GM21390 (cell line): ENCODE measurements at regions not wholly inside any gene's neighbourhood (a gene's known extent, or its start where the extent isn't known, plus 50 kb on each side); places are given as distances from the start of the nearest gene placed in this dataset.
"Not testable (repeated sequence)": the region's sequence is repeated elsewhere in the genome, so short reads cannot be mapped to it uniquely, and the experiment has no call there.

Source experiments
- ATAC-seq: cut with Tn5 transposase; IDR thresholded peaks from one replicate; pipeline ENCODE4 v1.9.1; 2021; ENCODE audit not compliant: unreplicated experiment

DNA sequence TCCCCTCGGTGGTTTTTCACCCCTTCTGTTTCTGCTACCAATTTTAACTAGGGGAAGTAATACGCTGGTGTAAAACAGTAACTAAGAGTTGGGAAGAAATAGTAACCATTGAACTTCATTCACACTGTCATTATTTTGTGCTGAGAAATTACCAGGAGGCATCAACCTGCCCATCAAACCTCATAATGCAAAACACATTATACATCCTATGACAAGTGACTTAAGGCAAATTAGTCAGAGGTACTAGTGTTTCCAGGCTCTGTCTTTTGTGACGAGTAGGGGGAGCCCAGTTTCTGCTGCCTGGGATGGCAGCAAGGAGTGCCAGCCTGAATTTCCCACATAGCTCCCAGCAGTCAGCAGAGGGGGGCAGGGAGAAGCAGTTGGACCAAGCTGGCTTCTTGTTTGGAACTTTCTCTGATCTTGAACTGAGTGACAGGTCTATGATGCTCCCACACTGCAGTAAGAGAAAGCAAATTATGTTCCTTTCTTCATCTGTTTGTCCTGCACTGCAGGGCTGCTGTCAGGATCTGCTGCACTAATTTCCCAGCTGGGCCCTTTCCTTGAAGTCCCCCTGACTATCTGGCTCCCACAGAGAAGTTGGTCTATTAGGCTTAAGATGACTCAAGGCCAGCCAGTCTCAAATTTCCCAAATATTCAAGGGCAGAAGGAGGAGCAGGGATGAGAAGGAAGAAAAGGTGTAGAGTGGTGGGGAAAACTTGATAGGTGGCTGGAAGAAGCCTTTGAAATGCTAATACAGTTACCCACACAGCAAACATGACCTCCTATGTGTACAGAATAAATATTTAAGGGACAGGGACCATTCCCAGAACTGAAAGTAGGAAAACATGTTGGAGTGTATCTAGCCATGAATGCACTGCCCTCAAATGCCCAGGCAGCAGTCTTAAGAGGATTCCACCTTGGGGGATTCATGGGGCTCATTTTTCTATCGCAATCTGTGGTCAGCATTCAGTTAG, 322.8 kb downstream of the SEC16B start:
- no peak for ATAC-seq

DNA sequence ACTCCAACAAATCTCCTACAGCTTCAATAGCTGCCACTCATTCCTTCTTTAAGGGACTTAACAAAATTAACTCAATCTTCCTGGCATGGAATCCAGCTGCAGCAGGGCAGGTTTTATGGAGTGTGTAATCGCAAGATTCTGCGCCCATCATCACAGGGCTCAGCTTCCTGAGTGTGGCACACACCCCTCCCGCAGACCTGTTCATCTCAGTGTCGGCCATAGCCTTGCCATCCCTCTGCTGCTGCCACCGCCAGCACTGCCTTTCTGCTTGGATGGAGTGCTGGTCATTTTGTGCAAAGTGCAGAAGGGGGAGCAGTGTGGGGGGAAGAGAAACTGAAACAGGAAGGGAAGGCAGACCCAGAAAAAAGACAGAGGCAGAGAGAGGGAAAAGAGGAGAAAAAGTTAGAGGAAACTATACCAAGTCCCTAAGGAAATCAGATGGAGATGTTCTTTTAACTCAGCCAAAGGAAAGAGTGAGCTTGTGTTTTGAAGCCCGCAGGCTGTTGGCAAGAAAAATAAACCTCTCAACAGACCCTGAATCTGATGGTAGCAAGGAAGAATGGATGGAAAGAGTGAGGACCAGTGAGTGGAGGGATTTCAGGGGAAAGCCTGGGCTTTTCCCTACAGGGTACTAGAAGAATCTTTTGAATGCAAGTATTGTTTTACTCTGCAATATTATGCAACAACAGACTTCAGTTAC, 324.2 kb downstream of the SEC16B start:
- ATAC-seq = no peak

DNA sequence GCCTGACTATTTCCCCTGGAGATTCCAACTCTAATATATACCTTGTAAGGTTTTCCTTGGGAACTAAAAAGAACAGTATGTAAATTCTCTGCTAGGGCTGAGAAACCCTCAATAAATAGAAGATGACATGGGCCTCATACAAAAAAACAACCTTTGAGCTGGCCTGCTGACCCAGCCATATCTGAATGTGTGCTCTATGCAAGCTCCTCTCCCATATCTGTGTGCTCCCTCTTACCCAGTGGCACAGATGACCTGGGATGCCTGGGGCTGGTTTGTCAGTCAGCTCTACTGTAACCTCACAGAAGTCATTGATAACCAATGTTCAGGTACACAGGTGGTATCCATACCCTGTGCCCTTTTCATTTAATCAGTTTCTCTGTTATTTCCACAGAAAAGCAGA, 329.2 kb downstream of the SEC16B start:
- ATAC-seq = no peak

DNA sequence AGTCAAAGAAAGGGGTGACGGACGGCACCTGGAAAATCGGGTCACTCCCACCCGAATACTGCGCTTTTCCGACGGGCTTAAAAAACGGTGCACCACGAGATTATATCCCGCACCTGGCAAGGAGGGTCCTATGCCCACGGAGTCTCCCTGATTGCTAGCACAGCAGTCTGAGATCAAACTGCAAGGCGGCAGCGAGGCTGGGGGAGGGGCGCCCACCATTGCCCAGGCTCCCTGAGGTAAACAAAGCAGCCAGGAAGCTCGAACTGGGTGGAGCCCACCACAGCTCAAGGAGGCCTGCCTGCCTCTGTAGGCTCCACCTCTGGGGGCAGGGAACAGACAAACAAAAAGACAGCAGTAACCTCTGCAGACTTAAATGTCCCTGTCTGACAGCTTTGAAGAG, 335.7 kb downstream of the SEC16B start:
- not testable (repeated sequence) for ATAC-seq

DNA sequence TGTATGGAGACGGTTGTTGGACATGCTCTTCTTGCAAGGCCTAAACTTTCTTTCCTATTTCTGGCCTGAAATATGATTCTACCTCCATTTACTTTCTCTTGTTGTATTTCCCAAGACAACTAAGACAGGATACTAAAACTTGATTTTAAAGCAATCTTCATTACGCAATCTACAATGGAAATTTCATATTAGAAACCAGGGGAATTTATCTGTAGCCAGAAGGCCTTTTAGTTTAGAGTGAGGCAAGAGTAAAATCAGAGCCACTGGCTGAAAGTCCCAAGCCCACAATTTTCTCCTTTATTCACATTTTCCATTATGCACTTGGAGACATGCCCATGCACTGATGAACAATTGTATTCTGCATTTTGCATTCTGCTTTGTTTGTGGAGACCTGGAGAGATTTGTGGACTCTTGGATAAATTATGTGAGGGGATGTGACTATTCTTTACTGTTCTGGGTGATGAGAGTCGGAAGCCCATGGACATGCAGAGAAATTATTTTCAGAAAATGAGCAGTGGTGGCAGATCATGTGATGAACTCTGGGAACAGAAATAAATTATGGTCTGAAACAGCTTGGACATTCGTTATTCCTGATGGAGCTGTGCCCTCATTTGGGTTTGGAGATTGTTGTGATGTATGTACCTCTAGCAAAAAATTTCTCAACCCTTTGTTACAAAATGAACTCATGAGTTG, 336.8 kb downstream of the SEC16B start:
- no peak for ATAC-seq

DNA sequence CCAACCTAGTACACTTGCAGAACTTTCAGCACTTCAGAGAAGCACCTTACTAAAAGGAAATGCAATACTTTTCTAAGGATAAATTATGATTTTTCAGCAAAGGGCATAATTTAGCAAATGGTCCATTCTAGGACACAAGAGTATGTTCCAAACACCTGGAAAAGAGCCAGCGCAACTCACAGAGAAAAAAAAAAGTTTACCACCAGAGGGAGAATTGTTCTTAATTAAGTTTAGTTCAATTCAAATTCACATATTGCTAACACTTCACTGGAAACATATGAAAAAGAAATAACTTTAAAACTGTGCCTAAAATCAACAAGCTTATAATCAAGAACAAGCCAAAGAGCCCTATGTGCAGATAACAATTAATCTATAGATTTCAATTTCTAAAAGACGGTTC, 338.1 kb downstream of the SEC16B start:
- ATAC-seq = no peak

DNA sequence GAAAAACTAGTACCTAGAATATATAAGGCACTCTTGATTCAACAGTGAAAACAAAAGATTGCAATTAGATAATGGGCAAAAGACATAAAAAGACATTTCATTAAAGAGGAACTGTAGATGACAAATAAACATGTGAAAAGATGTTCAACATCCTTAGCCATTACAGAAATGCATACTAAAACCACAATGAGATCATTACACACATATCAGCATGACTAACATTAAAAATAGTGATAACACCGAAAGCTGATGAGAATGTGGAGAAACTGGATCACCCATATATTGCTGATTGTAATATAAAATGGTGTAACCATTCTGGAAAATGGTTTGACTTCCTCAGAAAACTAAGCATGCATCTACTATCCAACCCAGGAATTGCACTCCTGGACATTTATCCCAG, 340.3 kb downstream of the SEC16B start:
- ATAC-seq = no peak

DNA sequence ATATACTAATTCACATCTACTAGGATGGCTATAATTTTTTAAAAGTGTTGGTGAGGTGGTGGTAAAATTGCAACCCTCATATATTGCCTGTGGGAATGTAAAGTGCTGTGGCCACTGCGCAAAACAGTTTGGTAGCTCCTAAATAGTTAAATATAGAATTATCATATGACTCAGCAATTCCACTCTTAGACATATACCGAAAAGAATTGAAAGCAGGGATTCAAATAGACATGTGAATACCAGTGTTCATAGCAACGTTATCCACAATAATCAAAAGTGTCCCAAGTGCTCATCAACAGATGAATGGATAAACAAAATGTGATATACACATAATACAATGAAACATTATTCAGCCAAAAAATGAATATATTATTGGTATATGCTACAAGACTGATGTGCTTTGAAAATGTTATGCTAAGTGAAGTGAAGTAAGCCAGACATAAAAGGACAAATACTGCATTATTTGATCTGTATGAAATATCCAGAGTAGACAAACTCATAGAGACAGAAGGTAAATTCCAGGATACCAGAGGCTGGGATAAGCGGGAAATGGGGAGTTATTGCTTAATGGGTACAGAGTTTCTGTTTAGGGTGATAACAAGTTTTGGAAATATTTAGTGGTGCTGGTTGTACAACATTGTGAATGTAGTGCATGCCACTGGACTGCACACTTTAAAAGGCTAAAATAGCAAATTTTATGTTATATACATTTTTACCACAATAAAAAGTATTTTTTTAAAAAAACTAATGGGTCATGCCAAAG, 342.5 kb downstream of the SEC16B start:
- no peak for ATAC-seq

DNA sequence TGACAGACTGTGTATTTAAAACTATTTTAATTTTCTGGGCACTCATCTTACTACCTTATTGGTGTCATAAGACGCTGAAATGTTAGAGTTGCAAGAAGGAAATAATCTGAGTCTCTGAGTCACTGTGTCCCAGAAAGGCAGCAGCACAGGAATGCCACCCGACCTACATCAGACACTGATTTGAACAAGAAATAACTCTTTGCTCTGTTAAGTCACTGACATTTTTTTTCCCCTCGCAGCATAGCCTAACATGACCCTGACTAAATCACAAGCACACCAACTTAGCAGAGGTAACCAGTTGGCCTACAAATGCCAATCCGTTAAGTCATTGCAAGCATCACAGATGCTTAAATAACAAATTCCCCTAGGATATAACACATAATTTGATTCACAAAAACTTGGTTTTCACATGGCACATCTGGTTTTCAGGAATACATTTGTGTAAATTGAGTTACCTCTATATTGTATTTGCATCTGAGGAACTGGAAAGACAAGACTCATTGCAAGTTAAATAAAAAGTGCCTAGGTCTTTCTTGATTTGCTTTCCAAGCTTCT, 349.1 kb downstream of the SEC16B start:
- ATAC-seq = no peak

DNA sequence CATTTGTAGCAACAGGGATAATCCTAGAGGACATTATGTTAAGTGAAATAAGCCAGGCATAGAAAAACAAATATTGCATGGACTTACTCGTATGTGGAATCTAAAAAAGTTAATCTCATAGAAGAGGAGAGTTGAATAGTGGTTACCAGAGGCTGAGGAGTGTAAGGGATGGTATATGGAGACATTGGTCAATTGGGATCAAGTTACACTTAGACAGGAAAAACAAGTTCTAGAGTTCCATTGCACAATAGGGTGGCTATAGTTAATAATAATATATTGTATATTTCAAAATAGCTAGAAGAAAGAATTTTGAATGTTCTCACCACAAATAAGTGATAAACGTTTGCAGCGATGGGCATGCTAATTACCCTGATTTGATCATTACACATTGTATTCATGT, 354.6 kb downstream of the SEC16B start:
- ATAC-seq = no peak

DNA sequence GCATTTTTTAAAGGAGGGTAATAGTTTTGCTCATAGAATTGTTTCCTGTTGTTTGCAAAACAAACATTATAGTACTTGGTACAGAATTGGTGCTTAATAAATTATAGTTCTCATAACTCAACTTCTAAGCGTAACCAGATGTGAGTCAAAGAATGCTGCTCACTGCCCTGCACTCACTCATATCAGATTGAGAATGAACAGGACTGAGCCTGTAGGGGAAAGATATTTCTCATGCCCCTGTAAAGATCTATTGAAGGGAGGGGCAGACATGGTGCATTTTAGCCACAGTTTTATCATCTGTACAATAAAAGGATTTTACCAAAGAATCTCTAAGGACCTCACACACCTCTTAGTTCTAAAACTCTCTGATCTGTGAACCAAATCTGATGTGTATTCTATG, 358.5 kb downstream of the SEC16B start:
- ATAC-seq = no peak

DNA sequence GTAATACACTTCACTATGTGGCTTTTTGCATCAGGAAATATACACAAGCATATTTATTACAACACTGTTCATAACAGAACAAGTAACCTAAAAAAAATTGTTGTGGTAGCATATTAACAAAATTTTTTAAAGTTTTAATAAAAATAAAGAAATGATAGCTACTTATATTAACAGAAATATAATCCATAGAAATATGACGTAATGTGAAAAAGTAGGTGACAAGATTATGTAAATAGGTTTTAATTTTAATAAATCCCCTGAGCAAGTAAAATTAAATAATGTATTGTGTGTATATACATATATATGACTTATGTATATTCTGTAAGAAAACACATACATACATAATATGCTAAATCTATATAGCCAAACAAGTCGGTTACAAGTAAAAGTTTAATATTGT, 359.9 kb downstream of the SEC16B start:
- no peak for ATAC-seq

DNA sequence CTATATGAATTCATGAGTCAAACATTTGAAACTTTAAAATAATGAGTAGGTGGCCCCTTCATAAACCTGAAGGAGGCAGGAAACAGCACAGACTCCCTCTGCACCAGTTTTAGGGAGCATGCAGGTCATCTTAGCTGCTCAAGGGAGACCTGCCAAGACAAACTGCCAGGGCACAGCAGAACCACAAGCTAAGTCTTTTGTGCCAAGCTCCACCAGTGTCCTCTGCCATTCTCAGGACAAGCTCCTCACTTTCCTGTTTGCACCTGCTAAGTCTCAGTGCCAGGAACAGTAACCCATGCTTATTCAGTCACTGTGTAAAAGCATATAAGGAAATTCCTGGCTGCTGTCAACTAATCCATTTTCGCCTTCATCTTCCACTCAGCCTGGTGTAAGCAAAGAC, 368.9 kb downstream of the SEC16B start:
- no peak for ATAC-seq

DNA sequence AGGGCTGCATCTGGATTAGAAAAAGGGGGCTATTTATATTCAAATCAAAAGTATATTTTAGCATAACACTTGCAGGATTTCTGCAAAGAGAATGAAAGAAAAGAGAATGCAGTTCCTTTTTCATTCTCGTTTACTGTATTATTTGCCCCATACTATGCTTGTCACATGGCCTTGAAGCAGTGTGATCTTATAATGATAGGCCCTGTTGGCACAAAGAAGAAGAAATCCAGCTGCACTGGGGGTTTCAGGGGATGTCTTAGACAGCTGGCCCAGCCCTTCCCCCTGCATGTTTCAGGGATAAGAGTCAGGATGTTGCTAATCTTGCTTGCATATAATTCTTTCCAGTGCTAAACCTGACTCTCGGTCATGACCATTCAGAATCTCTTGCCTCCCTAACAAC, 369.5 kb downstream of the SEC16B start:
- ATAC-seq = no peak

DNA sequence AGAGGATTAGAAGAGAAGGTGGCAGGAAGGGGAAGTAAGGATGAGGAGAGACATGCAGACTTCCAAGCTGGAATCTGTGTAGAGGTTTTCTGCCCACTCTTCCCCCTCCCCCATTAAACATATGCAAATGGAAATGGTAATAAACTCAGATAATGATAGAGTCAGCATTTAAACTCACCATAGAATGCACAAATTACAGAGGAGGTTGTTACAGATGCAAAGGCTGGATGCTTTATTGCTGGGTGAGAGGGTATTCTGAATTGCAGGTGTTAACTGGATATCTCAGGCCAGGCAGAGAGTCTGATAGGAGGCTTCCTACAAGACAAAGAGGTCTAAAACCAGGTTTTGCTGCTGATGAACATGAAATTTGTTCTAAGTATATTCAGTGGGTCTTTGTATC, 372.5 kb downstream of the SEC16B start:
- no peak for ATAC-seq

DNA sequence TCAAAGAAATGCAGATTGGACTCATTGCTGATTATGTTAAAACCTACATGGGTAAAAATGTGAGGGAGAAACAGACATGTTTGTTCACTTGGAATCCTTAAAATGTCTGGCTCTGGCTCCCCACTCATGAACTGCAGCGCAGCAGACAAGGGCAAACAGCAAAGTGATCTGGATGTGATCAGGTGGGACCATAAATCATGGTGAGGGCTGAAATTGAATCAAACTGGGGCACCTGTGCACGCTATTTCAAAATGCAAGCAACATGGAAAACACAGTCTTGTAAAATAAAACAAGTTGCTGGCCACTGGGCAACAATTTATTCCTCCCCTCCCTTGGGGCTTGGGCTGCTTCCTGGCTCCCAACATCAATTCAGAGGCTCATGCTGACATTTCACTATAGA, 373.4 kb downstream of the SEC16B start:
- ATAC-seq = no peak

DNA sequence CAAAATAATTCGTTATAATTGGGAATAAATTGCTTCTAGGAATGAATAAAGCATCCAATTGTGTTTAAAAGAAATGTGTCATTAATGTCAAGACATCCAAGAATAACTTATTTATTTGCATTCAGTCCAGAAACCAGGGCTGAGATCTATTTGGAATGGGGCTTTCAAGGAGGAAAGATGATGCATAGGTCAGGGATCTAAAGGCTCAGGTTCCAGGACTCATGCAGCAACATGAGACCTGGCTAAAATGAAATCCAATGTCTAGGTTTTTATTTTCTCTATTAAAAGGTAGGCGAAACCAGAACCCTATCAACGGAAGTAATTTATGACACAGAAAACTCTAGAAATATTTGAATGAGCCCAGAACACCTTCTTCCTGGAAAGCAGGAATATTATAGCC, 376.8 kb downstream of the SEC16B start:
- ATAC-seq = no peak

DNA sequence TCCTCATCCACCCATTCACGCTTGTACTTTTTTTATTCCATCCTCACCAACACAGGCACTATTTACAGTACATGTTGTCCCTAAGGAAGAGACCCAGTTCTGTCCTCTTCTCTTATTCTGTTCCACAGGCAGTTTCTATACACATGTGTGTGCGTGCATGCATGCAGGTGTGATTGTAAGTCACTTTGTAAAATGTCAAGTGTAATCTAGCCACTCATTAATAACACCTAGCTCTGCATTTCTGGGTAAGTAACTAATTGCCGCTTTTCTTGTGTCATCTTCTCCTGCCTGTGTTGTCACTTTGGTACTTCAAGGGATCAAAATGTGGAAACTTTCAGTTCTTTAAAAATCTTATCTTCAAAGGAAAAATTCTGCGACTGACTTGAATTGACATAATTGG, 377.2 kb downstream of the SEC16B start:
- ATAC-seq = no peak

DNA sequence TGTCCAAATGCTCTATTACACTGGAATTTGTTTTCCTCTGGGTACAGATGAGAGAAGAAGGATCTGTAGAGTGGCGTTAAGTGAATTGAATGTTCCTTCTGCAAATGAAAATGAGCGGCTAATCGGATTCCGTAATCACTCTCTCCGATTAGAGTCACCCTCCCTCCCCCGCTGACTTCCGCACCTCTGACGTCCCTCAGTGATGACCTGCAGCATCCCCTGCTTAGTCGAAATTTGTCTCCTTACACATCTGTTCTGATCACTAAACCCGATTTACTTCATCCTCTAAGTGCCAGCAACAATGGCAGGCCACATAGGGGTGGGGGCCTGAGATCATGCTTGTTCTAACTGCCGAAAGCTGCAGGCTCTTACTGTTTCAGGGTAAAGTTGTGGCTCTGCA, 378.7 kb downstream of the SEC16B start:
- ATAC-seq = no peak

DNA sequence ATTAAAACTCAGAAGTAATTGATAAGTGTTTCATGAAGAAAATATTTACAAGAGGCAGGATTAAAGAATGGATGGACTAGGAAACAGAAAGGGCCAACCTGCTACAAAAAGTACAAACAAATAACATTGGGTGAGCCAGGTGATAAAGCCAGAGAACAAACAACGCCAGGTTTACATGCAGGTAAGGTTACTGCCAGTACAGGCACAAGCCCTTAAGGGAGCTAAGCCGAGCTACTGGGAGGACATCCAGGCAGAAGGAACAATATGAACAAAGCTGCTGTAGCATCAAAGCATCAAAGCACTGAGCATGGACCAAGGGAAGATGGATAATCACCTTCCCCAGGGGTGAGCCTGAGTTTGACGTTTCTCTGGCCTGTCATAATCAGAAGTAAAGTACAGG, 380.7 kb downstream of the SEC16B start:
- ATAC-seq = no peak

DNA sequence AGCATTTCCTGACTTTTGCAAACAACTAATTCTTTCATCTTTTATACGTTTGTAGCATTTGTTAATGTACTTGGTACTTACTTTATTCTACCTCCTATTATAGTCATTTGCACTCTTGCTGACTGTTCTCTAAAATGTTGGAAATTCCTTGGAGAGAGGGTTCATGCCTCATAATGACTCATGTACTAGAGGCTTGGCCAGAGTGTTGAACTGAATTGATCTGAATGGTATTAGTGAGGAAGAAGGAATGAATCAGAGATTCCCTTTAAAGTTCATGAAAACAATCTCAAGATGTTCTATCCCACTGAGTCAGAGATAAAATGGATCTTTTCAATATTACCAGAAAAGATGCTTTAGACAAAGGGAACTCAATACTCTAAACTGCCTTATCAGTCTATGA, 383.4 kb downstream of the SEC16B start:
- no peak for ATAC-seq
